Astrocyte (in vitro differentiated cells and primary cell): ENCODE measurements at regions not wholly inside any gene's neighbourhood (a gene's known extent, or its start where the extent isn't known, plus 50 kb on each side); places are given as distances from the start of the nearest gene placed in this dataset.

Experiments used
- DNase-seq: peaks from one replicate; pipeline ENCODE4 v3.0.0-alpha.2; 2010; ENCODE audit warnings: low read depth
- FAIRE-seq: peaks from 2 replicates; lab custom pipeline; 2011; peaks lifted over from hg19 to GRCh38; lab: Jason Lieb, UNC
- H2AFZ ChIP-seq: 2 replicates; pipeline ENCODE4 v1.6.0; 2012; ENCODE audit warnings: low read depth, low read length, inconsistent platforms
- H3K27ac ChIP-seq: 2 replicates; pipeline ENCODE4 v1.5.1; 2011; ENCODE audit warnings: low read depth, low read length, inconsistent platforms
- H3K27me3 ChIP-seq: 2 replicates; pipeline ENCODE4 v1.6.0; 2011; ENCODE audit warnings: low read length, inconsistent platforms; ENCODE audit not compliant: insufficient read depth
- H3K36me3 ChIP-seq: 2 replicates; pipeline ENCODE4 v1.5.1; 2011; ENCODE audit warnings: low read length, inconsistent platforms; ENCODE audit not compliant: insufficient read depth
- H3K4me1 ChIP-seq: 2 replicates; pipeline ENCODE4 v1.5.1; 2011; ENCODE audit warnings: low read length, inconsistent platforms; ENCODE audit not compliant: insufficient read depth
- H3K4me2 ChIP-seq: 2 replicates; pipeline ENCODE4 v1.6.0; 2012; ENCODE audit warnings: low read length, inconsistent platforms
- H3K4me3 ChIP-seq: 2 replicates; pipeline ENCODE4 v1.5.1; 2011; ENCODE audit warnings: low read depth, mild to moderate bottlenecking, low read length, inconsistent platforms; ENCODE audit not compliant: insufficient read depth
- H3K79me2 ChIP-seq: 2 replicates; pipeline ENCODE4 v1.6.0; 2012; ENCODE audit warnings: mild to moderate bottlenecking, low read length, inconsistent platforms; ENCODE audit not compliant: insufficient read depth
- H3K9ac ChIP-seq: 2 replicates; pipeline ENCODE4 v1.6.0; 2012; ENCODE audit warnings: mild to moderate bottlenecking, low read length, inconsistent platforms
- H3K9me3 ChIP-seq: 2 replicates; pipeline ENCODE4 v1.5.1; 2012; ENCODE audit warnings: low read depth, mild to moderate bottlenecking, low read length, inconsistent platforms; ENCODE audit not compliant: insufficient read depth
- H4K20me1 ChIP-seq: 2 replicates; pipeline ENCODE4 v1.6.0; 2012; ENCODE audit warnings: low read length, inconsistent platforms; ENCODE audit not compliant: insufficient read depth
- H3K27ac Mint-ChIP-seq: one replicate; pipeline ENCODE4 v1.8.0; 2021; ENCODE audit warnings: mild to moderate bottlenecking, mixed read lengths; ENCODE audit not compliant: unreplicated experiment
- H3K27me3 Mint-ChIP-seq: one replicate; pipeline ENCODE4 v1.8.0; 2021; ENCODE audit warnings: low read depth, mixed read lengths; ENCODE audit not compliant: unreplicated experiment
- H3K36me3 Mint-ChIP-seq: one replicate; pipeline ENCODE4 v1.8.0; 2021; ENCODE audit warnings: low read depth, mixed read lengths; ENCODE audit not compliant: unreplicated experiment
- H3K4me1 Mint-ChIP-seq: one replicate; pipeline ENCODE4 v1.8.0; 2021; ENCODE audit warnings: low read depth, mixed read lengths; ENCODE audit not compliant: unreplicated experiment
- H3K4me3 Mint-ChIP-seq: one replicate; pipeline ENCODE4 v1.8.0; 2021; ENCODE audit warnings: mild to moderate bottlenecking, moderate library complexity, mixed read lengths; ENCODE audit not compliant: unreplicated experiment
- H3K9me3 Mint-ChIP-seq: one replicate; pipeline ENCODE4 v1.8.0; 2021; ENCODE audit warnings: mild to moderate bottlenecking, mixed read lengths; ENCODE audit not compliant: unreplicated experiment
- CTCF ChIP-seq: IDR thresholded peaks from 2 replicates; pipeline ENCODE4 v1.5.1; 2011; ENCODE audit warnings: low read depth, mild to moderate bottlenecking, inconsistent platforms, low read length, moderate library complexity; ENCODE audit not compliant: insufficient read depth
- EZH2 ChIP-seq: IDR thresholded peaks from 2 replicates; pipeline ENCODE4 v1.6.1; 2012; ENCODE audit warnings: mild to moderate bottlenecking, low read length, inconsistent platforms; ENCODE audit not compliant: insufficient read depth

DNA sequence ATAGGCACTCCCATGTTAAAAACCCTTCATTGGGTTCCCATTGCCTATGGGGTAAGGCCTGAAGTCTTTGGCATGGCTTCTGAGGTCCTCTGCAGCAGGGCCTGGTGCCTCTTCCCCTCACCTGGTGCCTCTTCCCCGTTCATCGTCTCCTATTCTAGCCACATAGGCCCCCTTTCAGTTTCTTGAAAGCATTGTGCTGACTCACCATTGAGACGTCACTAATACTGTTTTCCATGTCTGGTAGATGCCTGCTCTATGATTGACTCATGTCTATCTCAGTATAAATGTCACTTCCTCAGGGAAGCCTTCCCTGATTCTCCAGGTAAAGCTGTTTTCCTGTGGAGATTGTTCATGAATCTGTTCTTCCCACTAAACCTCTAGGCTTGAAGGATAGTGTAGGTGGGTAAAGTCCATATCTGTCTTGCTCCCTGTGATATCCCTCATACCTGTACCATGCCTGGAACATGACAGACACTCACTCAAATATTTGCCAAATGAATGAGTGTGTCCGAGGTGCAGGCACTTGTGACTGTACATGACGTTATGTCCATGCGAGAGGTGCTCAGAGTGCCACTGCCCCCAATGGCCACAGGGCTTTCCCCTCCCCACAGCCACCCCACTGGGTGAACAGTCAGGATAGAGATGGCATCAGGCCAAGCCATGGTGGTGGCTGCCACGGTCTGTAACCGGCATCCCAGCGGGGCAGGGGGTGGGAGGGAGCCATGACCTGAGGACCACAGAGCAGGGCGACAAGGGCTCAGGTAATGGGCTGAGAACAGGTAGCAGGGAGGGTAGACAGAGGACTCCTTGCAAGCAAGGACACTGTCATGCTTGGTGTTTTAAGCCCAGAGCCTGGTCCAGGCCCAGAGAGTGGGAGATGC, 85.2 kb upstream of the FAM20A start:
- Mint-ChIP-seq H3K27ac (no peak overlapping the region), H3K36me3 (no peaks in the 10 kb centered on the region), H3K4me3 (no peak overlapping the region), H3K4me1 (no peaks in the 10 kb centered on the region), H3K9me3 (peaks cover 4% of the 10 kb centered on the region), H3K27me3 (no peaks in the 10 kb centered on the region)
- Histone ChIP-seq H2AFZ (no peak overlapping the region), H3K4me3 (no peak overlapping the region), H3K9me3 (no peaks in the 10 kb centered on the region), H3K27me3 (no peaks in the 10 kb centered on the region), H4K20me1 (no peaks in the 10 kb centered on the region), H3K27ac (no peak overlapping the region), H3K4me2 (no peak overlapping the region), H3K4me1 (no peaks in the 10 kb centered on the region), H3K9ac (no peak overlapping the region), H3K79me2 (no peaks in the 10 kb centered on the region), H3K36me3 (no peaks in the 10 kb centered on the region)
- no peak for FAIRE-seq
- DNase-seq = no peak
- TF ChIP-seq EZH2 (no peak), CTCF (no peak)

- no peak overlapping the region for H3K27ac ChIP-seq
- Mint-ChIP-seq H3K27ac (no peak overlapping the region), H3K27me3 (no peaks in the 10 kb centered on the region), H3K4me3 (no peak overlapping the region), H3K9me3 (peaks cover 4% of the 10 kb centered on the region), H3K4me1 (no peaks in the 10 kb centered on the region), H3K36me3 (no peaks in the 10 kb centered on the region)
- H2AFZ ChIP-seq = no peak overlapping the region
- H3K4me2 ChIP-seq = no peak overlapping the region
- no peaks in the 10 kb centered on the region for H3K27me3 ChIP-seq
- no peak overlapping the region for H3K9ac ChIP-seq
- DNase-seq (no peak), FAIRE-seq (no peak)
- no peaks in the 10 kb centered on the region for H4K20me1 ChIP-seq
- H3K79me2 ChIP-seq = no peaks in the 10 kb centered on the region
- no peaks in the 10 kb centered on the region for H3K9me3 ChIP-seq
- no peak overlapping the region for H3K4me3 ChIP-seq
- no peak for TF ChIP-seq EZH2
- no peak for TF ChIP-seq CTCF
- H3K4me1 ChIP-seq = no peaks in the 10 kb centered on the region
- H3K36me3 ChIP-seq = no peaks in the 10 kb centered on the region
Measured at GRCh38 chr17:68684949-68685357, 83.8 kb upstream of the FAM20A start.

DNA sequence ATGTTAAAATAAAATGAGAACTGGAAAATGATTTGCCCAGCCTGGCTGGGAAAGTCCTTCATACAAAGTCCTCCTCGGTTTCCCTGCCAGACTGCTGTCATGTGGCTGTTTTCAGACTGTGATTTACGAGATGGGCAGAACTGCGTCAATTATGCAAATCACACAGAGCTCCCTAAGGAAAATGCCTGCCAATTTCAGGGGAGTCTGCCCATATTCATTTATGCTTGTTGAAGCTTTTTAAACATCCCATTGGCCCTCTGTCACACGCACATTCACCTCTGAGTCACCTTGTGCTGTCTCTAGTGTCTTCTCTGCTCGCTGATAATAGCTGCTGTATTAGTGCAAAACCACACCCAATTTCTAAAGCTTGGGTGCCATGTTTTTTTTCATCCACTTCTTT, 81.7 kb upstream of the FAM20A start:
- Histone ChIP-seq H3K4me1 (no peaks in the 10 kb centered on the region), H3K9me3 (no peaks in the 10 kb centered on the region), H3K9ac (no peak overlapping the region), H3K27ac (no peak overlapping the region), H3K79me2 (no peaks in the 10 kb centered on the region), H4K20me1 (no peaks in the 10 kb centered on the region), H3K4me2 (no peak overlapping the region), H3K27me3 (no peaks in the 10 kb centered on the region), H3K4me3 (no peak overlapping the region), H3K36me3 (no peaks in the 10 kb centered on the region), H2AFZ (no peak overlapping the region)
- Mint-ChIP-seq H3K9me3 (peaks cover 4% of the 10 kb centered on the region), H3K4me1 (no peaks in the 10 kb centered on the region), H3K4me3 (no peak overlapping the region), H3K27me3 (no peaks in the 10 kb centered on the region), H3K27ac (no peak overlapping the region), H3K36me3 (no peaks in the 10 kb centered on the region)
- FAIRE-seq = no peak
- DNase-seq = no peak
- TF ChIP-seq EZH2 (no peak), CTCF (no peak)
